HG03108 (cell line): ENCODE measurements at regions not wholly inside any gene's neighbourhood (a gene's known extent, or its start where the extent isn't known, plus 50 kb on each side); places are given as distances from the start of the nearest gene placed in this dataset.
"Not testable (repeated sequence)": the region's sequence is repeated elsewhere in the genome, so short reads cannot be mapped to it uniquely, and the experiment has no call there.

Experiments
- ATAC-seq: cut with Tn5 transposase; IDR thresholded peaks from one replicate; pipeline ENCODE4 v1.9.1; 2021; ENCODE audit warnings: moderate library complexity; ENCODE audit not compliant: unreplicated experiment

GRCh38 chr6:102995491-102995890, 1602.0 kb downstream of the GRIK2 start:
- ATAC-seq = no peak

GRCh38 chr6:102994866-102995265, 1601.4 kb downstream of the GRIK2 start:
- ATAC-seq = no peak

DNA sequence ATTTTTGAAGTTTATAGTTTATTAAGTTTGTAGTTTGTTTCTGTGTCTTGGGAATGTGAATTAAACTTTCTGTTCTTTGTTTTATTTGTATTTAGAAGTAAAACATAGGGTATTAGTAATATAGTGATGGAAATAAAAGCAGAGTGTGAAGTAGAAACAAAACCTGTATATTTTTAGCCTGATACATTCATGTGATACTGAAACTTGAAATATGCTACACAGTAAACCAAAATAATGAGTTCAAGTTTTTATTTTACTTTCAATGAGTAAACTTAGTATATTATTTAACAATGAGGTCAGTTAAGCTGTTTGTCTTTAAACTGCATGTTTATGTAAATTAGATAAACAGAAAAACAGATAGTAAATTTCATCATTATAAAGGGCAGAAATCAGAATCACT, 1592.6 kb downstream of the GRIK2 start:
- ATAC-seq = no peak

GRCh38 chr6:102984357-102984756, 1590.8 kb downstream of the GRIK2 start:
- ATAC-seq = no peak

DNA sequence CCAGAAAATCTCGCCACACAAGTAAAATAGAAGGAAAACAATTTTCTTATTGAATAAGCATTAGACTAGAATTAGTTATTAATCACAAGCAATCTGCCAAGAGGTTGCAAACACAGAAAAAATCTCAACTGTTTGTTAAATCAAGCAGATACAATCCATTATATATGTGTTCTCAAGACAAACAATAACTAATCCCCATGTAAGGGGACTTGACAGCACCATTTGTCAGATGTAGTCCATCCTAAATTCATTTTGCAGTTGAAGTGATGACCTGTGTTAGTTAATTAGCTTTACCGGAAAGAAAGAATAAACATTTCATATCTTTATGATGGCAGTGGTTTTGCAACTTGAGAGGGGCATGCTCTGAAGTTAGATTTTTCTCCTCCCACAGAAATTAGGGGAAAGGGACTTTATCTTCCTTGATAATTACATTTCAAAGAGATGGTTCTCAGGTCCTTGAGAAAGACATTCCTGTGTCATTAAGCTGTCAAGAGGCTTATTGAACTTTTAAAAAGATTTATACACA, 1588.0 kb downstream of the GRIK2 start:
- ATAC-seq = no peak

DNA sequence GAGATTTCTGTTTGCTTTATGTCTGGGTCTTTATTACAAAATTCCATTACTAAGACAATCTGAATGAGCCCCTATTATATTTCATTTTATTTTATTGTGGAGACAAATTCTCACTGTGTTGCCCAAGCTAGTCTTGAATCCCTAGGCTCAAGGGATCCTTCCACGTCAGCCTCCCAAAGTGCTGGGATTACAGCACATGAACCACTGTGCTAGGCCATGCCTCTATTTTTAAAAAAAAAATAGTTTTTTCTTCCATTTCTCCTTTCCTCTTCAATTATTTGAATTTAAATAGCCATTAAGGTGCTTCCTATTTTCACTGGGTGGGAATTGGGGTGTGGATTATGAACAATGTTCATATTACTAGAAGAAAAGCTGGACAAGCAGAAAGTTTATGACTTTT, 1587.4 kb downstream of the GRIK2 start:
- no peak for ATAC-seq

GRCh38 chr6:102961902-102962301, 1568.4 kb downstream of the GRIK2 start:
- no peak for ATAC-seq

DNA sequence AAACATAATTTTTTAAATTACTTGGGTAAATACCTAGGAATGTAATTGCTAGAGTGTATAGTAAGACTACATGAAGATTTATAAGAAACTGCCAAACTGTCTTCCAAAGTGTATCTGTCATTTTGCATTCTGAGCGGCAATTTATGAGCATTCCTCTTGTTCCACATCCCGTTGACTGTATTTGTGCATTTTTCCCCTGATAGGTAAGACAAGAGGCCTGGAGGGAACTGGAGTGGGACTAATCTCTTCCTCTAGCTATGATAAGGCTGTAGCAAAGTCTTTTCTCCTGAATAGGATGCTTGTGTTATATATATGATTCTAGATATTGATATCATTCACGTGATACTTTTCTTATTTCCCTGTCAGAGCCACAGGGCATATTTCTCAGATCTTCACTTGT, 1557.5 kb downstream of the GRIK2 start:
- ATAC-seq = no peak

GRCh38 chr6:102944475-102944874, 1551.0 kb downstream of the GRIK2 start:
- no peak for ATAC-seq

DNA sequence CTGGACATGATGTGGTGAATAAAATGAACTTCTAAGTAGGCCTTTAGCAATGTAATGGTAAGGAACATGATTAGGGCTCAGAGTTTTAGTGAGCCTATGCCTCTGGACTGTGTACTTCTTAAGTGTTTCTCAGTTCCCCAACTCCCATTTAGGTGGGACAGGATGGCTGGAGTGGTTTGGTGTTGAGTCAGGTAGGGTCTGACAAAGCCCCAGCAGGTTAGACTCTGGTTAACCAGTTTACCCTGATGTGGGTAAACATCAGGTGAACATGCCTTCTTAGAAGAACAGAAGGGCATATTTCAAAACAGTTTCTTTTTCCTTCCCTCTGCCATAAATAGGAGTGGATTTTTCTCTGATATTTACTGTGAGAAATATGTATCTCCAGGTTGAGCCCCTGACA, 1548.7 kb downstream of the GRIK2 start:
- no peak for ATAC-seq

GRCh38 chr6:102936959-102937358, 1543.5 kb downstream of the GRIK2 start:
- ATAC-seq = no peak

GRCh38 chr6:102928109-102928508, 1534.6 kb downstream of the GRIK2 start:
- ATAC-seq = no peak

GRCh38 chr6:102918161-102918560, 1524.7 kb downstream of the GRIK2 start:
- no peak for ATAC-seq

GRCh38 chr6:102911571-102911970, 1518.1 kb downstream of the GRIK2 start:
- no peak for ATAC-seq

DNA sequence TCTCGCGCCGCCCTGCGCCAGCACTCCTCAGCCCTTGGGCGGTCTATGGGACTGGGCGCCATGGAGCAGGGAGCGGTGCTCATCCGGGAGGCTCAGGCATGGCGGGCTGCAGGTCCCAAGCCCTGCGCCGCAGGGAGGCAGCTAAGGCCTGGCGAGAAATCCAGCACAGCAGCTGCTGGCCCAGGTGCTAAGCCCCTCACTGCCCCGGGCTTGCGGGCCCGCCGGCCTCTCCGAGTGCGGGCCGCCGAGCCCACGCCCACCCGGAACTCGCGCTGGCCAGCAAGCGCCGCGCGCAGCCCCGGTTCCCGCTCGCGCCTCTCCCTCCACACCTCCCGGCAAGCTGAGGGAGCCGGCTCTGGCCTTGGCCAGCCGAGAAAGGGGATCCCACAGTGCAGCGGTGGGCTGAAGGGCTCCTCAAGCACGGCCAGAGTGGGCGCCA, 1517.2 kb downstream of the GRIK2 start:
- ATAC-seq = not testable (repeated sequence)

DNA sequence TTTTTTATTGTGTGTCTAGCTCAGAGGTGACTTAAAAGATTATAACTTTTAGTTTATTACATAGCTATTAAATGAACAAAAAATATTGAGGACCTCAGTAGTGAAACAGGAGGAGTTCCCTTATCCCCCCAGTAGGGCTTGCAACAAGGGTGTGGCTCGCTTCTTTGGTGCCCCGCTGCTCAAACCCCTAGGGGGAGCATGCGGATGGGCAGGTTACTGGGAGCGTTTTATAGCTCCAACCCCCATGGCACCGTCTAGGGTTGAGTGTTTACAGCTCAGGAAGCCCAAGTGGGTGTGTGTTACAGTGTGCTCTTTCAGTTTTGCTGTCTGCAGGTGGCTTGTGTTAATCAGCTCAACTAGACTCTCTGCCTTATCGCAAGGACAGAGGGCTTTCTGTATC, 1513.7 kb downstream of the GRIK2 start:
- no peak for ATAC-seq

DNA sequence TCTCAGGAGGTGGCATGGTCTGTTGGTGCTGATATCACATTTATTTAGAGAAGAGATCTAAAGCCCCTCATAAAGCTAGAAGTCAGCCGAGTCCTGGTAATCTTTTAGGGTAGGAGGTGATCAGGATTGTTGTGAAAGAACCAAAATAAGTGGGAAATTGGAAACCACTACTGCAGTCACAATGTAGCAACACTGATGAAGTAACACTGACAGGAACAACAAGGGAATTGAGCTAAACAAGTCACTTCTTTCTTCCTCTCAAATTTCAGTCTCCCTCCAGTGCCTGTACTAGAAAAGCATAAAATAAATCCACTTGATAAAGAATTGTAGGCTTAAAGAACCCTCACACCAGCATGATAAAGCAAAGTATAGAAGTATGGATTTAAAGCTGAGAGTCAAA, 1509.0 kb downstream of the GRIK2 start:
- ATAC-seq = no peak

DNA sequence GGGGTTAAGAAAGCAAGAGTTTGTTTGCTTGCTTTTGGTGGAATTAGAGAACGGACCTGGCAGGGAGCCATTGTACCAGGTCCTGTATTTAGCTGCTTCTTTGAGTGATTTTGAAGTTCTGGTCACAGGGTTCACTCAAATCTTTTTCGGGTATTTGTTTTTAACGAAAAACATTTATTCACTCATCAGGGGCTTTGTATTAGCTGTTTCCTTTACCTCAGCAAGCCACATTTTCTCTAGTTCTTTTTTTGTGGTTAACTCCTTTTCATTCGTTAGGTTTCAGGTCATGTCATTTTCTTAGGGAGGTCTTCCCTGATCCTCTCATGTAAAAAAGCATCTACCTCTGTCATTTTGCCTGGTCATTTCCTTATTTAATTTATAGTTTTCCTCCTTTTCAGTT, 1502.2 kb downstream of the GRIK2 start:
- ATAC-seq = no peak

DNA sequence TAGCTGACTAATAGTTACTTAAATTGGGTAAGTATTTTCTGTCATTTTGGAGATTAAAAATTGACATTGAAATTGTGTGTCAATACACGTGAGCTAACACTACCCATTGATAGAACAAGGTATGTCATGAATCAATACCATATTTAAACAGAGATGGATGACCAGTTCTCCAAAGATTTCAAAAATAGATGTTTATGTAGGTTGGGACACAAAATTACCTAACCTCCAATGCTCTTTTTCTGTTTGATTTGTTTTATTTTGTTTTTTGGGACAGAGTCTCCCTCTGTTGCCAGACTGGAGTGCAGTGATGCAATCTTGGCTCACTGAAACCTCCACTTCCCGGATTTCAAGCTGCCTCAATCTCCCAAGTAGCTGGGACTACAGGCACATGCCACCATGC, 1491.7 kb downstream of the GRIK2 start:
- ATAC-seq = no peak

DNA sequence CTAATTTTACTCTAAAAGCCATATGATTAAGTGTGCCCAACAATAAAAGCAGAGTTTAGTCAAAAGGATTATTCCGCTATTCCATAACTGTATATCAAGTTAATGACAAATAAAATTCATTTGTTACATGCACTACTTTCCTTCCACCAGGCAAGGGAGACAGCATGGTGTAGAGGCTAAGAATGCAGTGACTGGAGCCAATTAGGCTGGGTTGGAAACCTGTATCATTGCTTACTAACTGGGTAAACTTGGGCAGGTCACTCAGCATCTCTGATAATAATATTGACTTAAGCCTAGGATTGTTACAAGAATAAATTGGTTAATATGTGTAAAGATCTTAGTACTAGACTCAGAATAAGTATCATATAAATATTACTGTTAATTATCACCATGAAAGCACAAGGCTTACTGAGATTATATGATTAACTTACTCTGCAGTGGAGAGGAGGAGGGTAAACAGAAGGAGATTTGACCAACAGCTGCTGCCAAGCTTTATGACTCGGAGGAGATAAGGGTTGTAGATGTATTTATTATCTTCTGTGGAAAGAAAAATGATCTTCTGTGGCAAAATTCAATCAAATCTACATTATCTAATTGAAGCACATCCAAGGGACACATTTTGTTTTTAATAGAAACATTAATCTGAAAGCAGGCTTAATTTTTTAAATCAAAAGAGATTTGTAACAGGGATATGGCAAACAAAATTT, 1459.9 kb downstream of the GRIK2 start:
- no peak for ATAC-seq

GRCh38 chr6:102848796-102849195, 1455.3 kb downstream of the GRIK2 start:
- no peak for ATAC-seq

DNA sequence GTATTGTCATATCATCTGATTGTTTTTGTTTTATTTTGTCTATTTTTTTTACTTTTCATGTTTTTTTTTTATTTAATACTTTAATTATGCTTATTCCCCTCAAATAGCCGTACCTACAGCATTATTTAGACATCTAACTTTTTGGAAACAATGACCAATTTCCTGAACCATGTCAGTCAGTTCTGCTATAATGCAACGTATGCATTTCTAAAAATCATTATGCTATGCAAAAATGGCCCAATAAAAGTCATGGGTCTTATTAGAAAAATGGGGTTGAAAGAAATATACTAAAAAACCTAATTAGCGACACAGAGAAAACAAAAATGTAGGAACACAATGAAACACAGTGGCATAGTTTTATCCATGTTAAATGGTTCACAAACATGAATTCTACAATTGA, 1454.7 kb downstream of the GRIK2 start:
- no peak for ATAC-seq

DNA sequence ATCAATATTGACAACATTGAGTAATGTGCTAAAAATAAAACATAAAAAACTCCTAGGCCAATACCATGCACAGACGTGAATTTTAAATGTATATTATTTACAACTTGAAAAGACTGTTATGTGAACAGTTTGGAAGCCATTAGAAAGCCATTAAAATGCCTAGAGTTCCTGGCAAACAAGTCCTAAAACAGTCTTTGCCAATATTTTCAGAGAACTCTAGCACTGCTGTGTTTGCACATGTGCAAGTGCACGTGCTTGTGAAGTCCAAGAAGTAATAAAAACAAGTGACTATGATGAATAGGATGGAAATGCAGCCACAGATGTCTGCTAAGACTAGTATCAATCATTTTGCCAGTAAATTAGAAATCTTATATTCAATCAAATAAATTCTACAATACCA, 1447.6 kb downstream of the GRIK2 start:
- no peak for ATAC-seq
